ENCODE measurements at regions not wholly inside any gene's neighbourhood (a gene's known extent, or its start where the extent isn't known, plus 50 kb on each side); places are given as distances from the start of the nearest gene placed in this dataset.
A peak's percentile ranks its signal among the peaks of the same experiment; 100 is the strongest.

GRCh38 chr14:96143906-96144305 is 60.7 kb upstream of the BDKRB2 start:
- DNase-seq = no peak

GRCh38 chr14:96145116-96145864 is 59.3 kb upstream of the BDKRB2 start:
- DNase-seq = no peak

- peak; percentile 66 for DNase-seq
Measured at GRCh38 chr14:96146131-96146771, 58.4 kb upstream of the BDKRB2 start.

GRCh38 chr14:96148631-96149030 is 56.0 kb upstream of the BDKRB2 start:
- DNase-seq = no peak

- DNase-seq = no peak
Measured at GRCh38 chr14:96149131-96149530, 55.5 kb upstream of the BDKRB2 start.

- no peak for DNase-seq
Measured at GRCh38 chr14:96150214-96150613, 54.4 kb upstream of the BDKRB2 start.

- no peak for DNase-seq
Measured at GRCh38 chr14:96151242-96151641, 53.4 kb upstream of the BDKRB2 start.

- DNase-seq = no peak
Measured at GRCh38 chr14:96153003-96153402, 51.6 kb upstream of the BDKRB2 start.
